Stimulated activated CD8-positive, alpha-beta memory T cell treated with anti-CD3 and anti-CD28 coated beads, Interleukin-2, amount 100 ng/mL, for 48 hours (primary cell): ENCODE measurements at regions not wholly inside any gene's neighbourhood (a gene's known extent, or its start where the extent isn't known, plus 50 kb on each side); places are given as distances from the start of the nearest gene placed in this dataset.

Experiments used
- DNase-seq, 2 donors: peaks; one replicate each; pipeline ENCODE4 v3.0.0-alpha.2; 2020; ENCODE audit warnings: low read depth in 2 of 2

GRCh38 chr1:95370691-95371562 lies 136.9 kb downstream of the RWDD3 start:
- no peak for DNase-seq

DNA sequence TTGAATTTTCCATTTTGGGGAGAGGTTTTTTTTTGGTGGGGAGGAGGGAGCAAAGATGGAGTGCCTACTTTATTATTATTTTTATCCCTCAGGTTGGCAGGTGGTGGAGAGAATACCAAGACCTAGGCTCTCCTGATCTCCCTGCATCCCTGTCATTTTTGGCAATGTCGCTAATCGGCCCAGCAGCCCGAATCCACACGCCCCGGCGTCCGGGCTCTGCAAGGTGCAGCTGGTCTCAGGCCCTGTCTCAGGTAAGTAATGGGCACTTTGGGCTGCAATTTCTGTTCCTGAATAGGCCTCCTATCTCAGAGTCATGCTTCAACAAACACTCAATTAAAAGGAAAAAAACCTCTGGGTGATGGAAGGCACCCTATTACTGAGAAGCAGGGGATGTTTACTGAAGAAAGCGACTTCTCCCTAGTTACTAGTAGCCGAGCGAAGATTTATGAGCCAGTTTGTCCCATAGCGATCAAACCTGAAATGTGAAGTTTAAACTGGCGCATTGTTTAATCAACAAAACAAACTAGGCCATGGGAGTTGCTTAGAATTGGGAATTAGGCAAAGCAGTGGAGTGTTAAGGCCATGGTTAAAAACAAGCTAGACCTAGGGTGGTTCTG lies 137.8 kb downstream of the RWDD3 start:
- no peak for DNase-seq

DNA sequence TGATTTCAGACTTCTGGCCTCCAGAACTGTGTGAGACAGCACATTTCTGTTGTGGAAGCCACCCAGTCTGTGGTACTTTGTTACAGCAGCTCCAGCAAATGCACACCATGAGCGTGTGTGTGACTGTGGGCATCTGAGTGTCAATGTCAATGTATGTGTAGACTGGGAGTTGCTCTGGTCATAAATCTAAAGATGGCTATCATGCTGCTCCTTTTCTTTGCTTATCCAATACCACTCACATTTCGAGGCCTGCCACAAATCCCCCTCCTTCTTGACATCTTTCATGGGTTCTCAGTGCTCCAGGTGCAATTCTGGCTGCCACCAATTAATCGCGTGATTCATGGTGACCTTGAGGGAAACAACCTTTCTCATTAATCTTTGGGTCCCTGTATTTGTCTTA lies 141.2 kb downstream of the RWDD3 start:
- DNase-seq, result no peak

GRCh38 chr1:95380909-95381308 lies 146.9 kb downstream of the RWDD3 start:
- no peak for DNase-seq

DNA sequence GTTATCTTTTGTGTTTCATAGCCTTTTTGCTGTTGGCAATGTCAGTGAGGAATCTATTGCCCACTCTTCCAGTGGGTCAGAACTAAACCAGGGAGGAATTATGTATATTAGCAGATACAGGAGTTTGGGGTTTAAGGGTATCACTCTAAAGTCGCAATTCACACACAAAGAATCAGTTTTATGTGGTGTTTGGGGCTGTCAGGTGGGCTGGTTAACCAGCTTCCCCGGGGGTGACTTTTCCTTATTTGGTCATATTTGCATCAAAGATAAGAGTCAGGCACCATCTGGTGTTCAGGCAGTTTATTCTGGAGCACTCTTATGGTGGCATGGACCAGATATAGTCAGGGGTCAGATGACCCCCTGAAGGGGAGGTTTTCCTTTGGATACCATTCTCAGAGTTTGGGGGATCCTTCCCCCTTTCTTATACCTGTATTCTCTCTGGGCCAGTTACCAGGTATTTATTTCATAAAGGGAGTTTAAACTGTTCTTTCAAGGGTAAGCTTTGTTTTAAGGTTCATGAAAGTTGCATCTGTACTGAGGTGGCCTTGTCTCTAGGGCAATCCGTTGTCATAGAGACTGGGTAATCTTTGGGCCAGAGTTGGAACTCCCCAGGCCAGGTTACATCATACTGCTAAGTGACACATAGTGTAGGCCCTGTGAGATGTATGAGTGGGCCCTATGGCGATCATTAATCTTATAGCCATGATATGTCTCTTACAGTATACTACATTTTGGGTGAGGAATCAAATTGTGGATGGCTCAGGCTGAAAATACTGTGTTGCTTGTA lies 148.2 kb downstream of the RWDD3 start:
- no peak for DNase-seq

DNA sequence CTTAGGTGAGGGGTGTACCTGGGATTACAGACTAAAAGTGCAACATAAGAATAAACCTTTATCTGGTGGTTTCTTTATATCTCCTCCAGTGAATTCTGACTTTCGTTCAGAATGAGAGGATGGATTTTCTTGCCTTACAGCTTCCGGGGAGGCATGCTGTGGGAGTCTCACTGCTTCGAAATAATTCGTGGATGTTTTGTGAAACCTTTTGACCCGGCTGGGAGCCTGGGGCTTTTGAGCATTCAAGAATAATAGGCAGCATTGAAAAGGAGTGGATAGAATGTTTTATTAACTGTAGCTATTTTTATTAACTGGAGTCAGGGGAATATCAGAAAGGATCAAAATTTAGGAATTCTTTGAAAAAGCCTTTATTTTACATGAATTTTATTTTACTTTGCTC lies 149.1 kb downstream of the RWDD3 start:
- no peak for DNase-seq

GRCh38 chr1:95384567-95384966 lies 150.6 kb downstream of the RWDD3 start:
- DNase-seq, result peak; percentile 3 to 18

DNA sequence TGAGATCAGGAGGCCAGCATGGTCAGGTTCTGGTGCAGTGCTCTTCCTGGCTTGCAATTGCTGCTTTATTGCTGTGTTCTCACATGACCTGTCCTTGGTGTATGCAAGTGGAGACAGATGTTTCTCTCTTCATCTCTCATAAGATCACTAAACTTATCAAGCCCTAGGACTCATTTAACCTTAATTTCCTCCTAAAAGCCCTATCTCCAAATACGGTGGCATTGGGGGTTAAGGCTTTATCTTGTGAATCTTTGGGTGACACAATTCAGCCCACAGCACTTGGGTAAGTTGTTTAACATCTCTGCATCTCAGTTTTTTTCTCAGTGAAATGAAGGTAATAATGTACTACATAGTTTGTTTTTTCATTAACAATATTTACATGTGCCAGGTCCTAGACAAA lies 152.4 kb downstream of the RWDD3 start:
- DNase-seq, result no peak

DNA sequence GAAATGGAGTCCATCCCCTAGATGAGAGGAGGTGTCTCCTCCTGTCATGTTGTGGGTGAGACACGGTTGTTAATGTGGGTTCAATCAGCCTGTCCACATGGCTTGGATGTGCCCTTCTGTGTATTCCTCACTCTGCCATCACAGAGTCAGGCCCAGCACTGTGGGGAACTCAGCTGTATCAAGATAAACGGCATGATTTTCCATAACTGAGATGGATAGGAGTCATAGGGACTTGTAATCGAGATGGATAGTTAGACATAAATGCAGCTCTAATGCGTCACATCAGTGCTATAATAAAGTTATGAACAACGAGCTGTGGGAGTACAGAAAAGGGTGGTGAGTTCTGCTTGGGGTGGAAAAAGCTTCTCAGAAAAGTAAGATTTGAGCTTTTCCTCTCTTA lies 152.9 kb downstream of the RWDD3 start:
- DNase-seq, result no peak

DNA sequence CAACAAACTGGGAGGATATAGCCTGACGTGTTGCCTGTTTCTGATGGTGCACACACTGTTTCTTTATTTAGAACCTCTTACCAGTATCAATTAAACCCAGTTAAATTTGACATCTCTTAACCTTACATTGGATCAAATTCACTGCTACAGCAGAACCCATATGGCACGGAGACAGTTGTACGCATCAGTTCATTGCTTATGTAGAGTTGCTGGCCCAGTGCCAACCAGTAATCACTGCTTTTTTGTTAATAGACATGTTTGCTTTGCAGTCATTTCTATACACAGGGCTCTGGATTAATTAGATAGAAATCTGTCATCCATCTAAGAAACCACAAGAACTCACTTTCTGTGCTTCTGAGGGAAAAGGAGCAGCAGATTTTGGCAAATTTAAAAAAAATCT lies 154.0 kb downstream of the RWDD3 start:
- no peak for DNase-seq

DNA sequence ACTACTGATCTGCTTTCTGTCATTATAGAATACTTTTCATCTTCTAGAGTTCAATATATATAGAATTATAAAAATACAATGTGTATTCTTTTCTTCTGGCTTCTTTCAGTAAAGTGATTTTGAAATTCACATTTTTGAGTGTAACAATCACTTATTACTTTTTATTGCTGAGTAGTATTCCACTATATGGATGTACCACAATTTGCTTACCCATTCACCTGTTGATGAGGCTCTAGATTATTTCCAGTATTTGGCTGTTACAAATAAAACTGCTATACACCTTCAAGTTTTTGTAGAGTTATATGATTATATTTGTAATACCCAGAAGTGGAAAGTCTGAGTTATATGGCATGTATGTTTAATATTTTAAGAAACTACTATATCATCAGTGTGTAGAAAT lies 159.4 kb downstream of the RWDD3 start:
- DNase-seq, result no peak

DNA sequence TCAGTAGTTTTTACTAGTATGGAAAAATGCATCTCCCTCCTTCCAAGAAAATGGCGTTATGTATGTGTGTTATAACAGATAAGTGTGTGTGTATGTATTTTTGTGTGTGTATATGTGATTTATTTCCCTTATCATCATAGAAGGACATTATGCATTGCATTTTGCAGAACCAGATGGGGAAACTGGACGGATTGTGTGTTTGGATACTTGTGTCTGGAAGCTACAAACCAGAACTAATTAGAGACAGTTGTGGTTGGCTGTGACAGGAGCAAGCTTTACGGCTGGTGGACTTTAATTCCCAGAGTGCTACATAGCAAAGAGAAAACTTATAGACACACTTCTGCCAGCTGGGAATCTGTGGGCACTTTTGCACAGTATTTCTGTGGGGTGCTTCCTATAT lies 162.5 kb downstream of the RWDD3 start:
- DNase-seq, result no peak

DNA sequence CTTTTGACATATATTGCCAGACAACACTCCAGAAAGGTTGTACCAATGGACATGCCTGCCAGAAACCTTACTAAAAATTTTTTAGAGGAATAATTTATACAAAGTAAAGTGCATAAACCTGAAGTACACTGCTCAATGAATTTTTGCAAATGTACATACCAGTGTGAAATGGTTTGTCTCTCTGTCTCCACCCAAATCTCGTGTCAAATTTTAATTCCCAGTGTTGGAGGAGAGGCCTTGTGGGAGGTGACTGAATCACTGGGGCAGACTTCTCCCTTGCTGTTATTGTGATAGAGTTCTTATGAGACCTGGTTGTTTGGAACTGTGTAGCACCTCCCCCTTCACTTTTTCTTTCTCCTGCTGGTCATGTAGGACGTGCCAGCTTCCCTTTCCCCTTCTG lies 168.8 kb downstream of the RWDD3 start:
- DNase-seq, result no peak

DNA sequence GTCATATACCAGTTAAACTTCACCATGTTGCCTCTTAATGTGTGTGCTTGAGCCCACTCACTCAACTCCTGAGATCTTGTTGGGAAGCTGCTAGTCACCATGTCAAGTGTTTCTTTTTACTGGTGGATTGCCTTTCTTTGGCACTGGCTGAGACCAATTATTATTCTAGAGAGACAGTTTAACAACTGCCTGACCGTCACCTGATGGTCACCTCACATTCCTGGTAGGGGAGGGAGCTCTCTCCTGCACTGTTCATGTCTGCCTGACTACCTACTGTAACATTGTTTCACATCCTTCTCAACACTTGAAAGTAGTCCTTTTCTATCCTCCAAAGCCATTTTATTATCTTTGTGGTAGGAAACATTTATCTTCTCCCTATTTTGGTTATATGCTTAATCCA lies 172.3 kb downstream of the RWDD3 start:
- DNase-seq, result no peak

DNA sequence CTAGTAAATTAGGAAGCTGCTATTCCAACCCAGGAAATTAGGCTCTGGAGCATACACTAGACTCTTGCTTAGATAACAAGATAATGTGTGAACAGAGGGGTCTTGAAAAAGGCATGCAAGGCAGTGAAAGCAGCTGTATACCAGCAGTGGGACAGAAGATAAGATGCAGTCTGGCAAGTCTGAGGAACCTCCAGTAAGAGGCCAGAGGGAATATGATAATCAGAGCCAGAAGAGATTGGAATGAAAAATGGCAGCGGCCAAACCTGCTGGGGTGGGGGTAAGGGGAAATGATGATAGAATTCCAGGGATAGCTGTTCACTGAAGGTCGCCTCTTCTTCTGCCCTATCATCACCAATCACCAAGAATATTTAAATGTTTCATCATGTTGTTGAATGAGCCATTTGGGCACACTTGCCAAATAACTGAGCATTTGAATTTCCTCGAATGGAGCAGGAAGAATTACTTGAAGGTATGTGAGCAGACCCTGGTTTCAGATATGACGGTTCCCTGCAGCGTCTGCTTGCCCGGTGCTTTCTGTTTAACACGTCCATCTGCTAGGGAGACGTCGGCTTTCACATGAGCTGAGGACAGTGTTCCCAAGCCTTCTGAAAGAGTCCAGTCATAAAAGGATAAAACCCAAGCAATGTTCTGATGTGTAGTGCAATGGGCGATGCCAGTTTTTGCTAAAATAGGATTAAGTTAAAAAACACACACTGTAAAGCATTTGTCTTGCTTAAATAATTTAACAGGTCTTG lies 173.3 kb downstream of the RWDD3 start:
- no peak for DNase-seq

GRCh38 chr1:95407886-95408291 lies 173.9 kb downstream of the RWDD3 start:
- no peak for DNase-seq

DNA sequence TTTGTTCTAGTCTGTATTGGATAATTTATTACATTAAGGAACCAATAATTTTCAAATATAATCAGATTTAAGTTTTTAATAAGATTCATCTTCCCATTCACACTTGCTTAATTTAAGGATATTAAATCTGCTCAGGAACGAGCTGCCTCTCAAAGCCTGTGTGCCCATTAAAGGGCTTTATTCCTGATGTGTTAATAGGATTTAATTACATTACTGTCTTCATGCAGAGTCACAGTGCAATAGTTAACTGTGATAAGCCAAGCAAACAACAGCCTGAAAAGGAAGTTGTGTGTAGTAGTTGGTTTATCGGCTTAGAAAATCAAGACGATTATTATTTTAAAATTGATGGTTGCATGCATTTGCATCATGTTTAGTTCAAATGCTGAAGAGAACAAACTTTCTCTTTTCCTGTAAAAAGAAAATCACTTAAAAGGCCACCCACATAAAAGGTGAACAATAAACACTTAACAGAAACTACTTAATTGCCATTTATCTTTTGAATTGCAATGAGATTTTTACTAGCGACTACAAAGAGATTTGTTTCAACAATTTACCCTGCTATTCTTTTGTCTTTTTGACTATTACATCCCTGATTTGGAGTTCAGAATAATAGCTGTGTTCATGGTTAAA lies 174.6 kb downstream of the RWDD3 start:
- DNase-seq, result no peak

GRCh38 chr1:95409276-95409675 lies 175.3 kb downstream of the RWDD3 start:
- no peak for DNase-seq

GRCh38 chr1:95409901-95410300 lies 175.9 kb downstream of the RWDD3 start:
- DNase-seq, result no peak

GRCh38 chr1:95415146-95415545 lies 181.1 kb downstream of the RWDD3 start:
- DNase-seq, result no peak

DNA sequence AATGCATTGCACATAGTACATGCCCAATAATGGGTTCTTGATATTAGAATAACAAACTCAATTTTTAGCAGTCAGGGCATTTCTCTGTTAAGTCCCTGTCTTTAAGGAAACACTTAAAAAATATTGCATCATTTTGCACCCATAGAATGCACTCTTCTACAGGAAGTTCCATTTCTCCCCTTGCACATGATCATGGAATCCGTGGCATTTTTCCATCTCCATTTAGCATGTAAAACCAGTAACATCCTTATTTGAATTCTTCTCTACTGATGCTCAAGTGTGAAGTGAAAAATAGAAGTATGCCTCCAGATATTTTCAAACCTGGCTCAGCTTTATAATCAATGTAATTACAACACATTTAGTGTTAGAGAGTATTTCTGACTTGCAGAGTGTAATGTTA lies 192.8 kb downstream of the RWDD3 start:
- DNase-seq, result no peak

DNA sequence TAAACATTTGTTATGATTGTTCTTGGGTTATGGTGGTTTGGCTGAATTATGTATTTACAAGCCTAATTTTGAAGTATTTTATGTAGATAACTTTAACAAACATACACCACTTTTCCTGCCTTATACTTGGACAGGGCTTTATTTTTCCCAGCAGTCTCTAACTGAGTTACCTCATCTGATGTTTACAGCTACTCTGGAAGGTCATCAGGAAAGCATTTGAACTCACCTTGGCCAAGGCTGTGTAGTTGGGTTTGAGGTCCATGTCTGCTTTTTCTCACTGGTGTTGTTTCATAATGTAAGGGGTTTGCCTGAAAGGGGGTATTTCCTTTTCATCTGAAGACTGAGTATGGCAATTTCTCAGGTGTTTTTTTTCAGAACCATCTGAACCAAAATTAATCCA lies 193.5 kb downstream of the RWDD3 start:
- DNase-seq, result no peak
